AG09309 (cell line): ENCODE measurements at regions not wholly inside any gene's neighbourhood (a gene's known extent, or its start where the extent isn't known, plus 50 kb on each side); places are given as distances from the start of the nearest gene placed in this dataset.

Source experiments
- DNase-seq: peaks from one replicate; pipeline ENCODE4 v3.0.0-alpha.2; 2010; ENCODE audit warnings: low read depth
- H3K4me3 ChIP-seq: 2 replicates; pipeline ENCODE4 v1.5.1; 2011; ENCODE audit warnings: mild to moderate bottlenecking, low read depth, low read length, moderate library complexity; ENCODE audit not compliant: control insufficient read depth
- CTCF ChIP-seq: IDR thresholded peaks from 2 replicates; pipeline ENCODE4 v1.5.1; 2011; ENCODE audit warnings: mild to moderate bottlenecking, low read depth, low read length, inconsistent platforms; ENCODE audit not compliant: insufficient read depth, control insufficient read depth; ENCODE audit errors: missing control alignments

- DNase-seq = no peak
- no peak for TF ChIP-seq CTCF
- no peak overlapping the region for H3K4me3 ChIP-seq
Measured at GRCh38 chr9:108241384-108242073, 614.3 kb downstream of the ACTL7B start.

- TF ChIP-seq CTCF = no peak
- no peak for DNase-seq
- H3K4me3 ChIP-seq = no peak overlapping the region
Measured at GRCh38 chr9:108239696-108240321, 616.0 kb downstream of the ACTL7B start.

DNA sequence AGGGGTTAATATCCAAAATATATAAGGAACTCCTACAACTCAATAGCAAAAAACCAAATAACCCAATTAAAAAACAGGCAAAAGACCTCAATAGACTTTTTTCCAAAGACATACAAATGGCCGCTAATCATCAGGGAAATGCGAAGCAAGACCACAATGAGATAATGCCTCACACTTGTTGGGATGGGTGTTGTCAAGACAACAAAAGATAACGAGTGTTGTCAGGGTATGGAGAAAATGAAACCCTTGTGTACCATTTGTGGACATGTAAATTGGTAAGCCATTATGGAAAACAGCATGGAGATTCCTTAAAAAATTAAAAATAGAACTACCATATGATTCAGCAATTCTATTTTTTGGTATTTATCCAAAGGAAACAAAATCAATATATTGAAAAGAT is 620.2 kb downstream of the ACTL7B start:
- no peak for DNase-seq
- H3K4me3 ChIP-seq = no peak overlapping the region
- no peak for TF ChIP-seq CTCF

DNA sequence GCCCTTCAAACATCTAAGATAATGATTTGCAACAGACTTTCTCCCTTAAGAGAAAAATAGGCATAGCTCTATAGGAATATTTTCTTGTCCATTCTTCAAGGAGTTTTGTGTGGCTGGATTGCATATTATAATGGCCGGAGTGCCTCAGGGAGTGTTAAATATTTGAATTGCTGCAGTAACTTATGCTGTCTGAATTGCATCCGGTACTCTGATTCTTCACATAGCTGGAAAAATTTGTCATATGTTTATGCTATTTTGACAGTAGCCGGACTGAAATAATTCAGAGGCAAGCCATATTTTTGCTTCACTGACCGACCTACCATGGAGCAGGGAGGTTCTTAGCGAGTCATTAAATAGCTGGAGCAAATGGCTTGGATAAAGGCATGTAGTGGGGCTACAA is 621.0 kb downstream of the ACTL7B start:
- no peak overlapping the region for H3K4me3 ChIP-seq
- DNase-seq = no peak
- TF ChIP-seq CTCF = no peak

DNA sequence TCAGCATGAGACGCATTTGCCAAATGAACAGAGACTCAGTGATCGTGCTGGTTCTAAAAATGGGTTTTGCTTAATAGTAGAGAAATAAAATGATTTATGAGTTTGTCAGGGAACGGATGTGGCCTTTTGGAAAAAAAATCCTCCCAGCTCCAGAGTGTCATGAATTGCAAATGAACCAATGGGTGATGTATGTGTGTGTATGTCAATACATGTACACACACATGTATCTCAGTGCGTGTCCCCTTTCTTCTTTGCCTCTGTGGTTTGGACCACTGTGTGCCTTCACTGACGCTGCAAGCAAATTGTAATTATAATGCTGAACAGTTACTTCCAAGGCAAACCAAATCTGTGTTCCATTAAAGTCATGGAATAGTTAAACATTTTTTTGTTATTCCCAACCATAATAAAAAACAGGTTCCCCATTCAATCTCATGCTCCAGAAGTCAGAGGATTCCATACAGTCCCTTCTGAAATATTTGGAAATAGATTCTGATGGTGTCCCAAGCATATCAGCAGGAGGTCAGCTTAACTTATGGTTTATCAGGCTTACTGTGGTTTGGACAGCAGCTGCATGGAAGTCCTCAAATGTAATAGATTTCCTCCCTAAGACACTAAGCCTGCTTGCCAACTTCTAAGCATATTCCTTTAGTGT is 630.5 kb downstream of the ACTL7B start:
- no peak for TF ChIP-seq CTCF
- no peak for DNase-seq
- no peak overlapping the region for H3K4me3 ChIP-seq

- TF ChIP-seq CTCF = no peak
- no peak overlapping the region for H3K4me3 ChIP-seq
- no peak for DNase-seq
Measured at GRCh38 chr9:108224716-108225115, 631.1 kb downstream of the ACTL7B start.
